ENCODE measurements at regions not wholly inside any gene's neighbourhood (a gene's known extent, or its start where the extent isn't known, plus 50 kb on each side); places are given as distances from the start of the nearest gene placed in this dataset.

DNA sequence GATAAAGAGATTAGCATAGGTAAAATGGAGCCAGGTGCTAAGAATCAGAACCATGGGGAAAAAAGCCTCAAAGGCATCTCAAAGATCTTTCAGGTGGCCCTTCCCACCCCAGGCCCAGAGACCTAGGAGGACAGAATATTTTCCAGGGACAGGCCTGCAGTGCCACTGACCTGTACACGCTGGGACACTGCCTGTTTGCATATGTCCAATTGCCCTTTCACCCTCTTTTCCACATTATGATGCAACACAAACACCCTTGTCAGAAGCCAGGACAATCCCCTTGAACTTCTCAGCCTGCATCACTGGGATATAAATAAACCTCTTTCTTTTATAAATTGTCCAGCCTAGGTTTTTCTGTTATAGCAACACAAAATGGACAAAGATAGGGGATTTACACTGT is 419.1 kb downstream of the TRIB2 start:
- DNase-seq, result no peak
- intact Hi-C loops (cut with DNase I), result no loop called here

- intact Hi-C loops (cut with DNase I), result no loop called here
- DNase-seq, result no peak
These were observed 420.9 kb downstream of the TRIB2 start for GRCh38 chr2:13137679-13138078.

DNA sequence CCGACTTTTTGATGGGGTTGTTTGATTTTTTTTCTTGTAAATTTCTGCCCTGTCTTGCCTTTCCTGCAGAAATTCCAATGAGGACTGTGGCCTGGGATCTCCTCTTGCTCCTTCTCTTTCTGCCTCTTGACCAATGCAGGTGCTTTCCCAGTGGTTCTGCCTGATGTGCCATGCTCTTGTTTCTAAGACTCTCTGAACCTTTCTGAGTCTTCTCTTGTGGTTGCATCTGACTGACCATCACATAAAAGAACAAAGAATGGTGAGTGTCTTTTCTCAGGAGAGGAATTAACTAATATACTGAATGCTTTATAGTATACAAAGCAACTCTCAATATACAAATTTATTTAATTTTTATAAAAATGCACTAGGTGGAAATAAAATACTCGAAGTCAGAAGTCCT is 424.6 kb downstream of the TRIB2 start:
- intact Hi-C loops (cut with DNase I), result no loop called here
- DNase-seq, result no peak

DNA sequence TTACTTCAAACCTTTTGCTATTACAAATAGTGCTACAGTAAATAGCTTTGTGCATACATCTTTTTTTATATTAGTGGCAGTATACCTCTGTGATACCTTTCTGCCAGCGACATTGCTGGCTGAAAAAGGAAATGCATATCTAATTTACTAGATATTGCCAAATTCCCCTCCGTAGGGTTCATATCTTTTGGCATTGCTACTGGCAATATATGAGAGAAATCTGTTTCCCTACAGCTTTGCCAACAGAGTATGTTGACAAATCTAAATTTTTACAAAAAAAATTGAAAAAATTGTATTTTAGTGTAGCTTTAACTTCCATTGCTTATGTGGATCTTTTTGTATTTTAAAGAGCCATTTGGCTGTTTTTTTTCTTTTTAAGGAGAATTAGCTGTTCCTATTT is 426.7 kb downstream of the TRIB2 start:
- intact Hi-C loops (cut with DNase I), result no loop called here
- DNase-seq, result no peak

DNA sequence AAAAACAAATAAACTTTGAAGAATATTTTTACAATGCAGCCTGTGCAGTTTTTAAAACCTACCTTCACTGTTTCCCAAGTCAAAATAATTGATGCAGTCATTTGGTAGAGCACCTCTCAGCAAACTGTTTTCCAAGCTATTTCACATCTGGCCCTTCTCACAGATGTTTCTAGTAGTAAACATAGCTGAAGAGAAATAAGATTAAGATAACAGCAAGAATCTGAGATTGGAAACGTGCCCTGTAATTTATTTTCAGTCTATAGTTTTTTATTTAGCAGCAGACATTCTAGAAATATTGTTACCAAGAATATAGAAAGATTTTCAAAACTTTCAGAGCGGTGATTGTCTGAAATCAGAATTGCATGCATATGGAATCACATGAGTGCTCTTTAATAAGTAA is 440.2 kb downstream of the TRIB2 start:
- no peak for DNase-seq
- intact Hi-C loops (cut with DNase I), result no loop called here

DNA sequence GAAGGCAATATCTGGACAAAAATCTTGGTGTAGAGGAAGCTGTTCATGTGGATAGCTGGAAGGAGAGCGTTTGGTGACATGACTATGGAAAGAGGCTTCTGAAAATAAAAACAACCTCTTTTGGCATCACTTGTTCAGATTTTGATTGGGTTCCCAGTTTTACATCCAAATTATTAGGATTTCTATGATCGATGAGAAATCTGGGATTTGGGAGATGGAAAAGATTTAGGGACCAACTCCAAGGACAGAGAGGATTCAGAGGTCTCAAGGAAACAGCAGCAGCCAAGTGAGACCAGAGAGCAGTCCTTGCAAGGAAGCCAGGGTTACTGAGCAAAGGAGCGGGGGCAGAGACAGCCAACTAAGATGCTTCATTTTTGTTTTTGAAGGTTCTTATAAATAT is 441.7 kb downstream of the TRIB2 start:
- intact Hi-C loops (cut with DNase I), result no loop called here
- DNase-seq, result no peak

DNA sequence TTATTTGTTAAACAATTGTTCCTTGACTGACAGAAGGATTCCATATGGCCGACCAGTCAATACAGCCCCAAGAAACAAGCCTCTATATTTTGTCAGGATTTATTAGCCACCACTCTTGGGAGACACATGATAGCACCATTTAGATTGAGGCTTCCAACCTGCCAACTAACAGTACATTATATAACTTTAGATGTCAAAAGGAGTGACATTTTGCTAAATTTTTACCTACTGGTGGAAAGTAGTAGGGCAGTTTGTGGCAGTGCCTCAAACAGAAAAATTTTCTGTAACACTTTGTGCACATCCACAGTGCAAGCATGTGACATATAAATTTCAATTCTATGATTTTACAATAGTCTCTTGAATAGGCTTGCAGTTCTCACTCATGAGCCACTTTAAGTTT is 464.0 kb downstream of the TRIB2 start:
- no peak for DNase-seq
- intact Hi-C loops (cut with DNase I), result no loop called here

- no peak for DNase-seq
- intact Hi-C loops (cut with DNase I), result no loop called here
These were observed 476.3 kb downstream of the TRIB2 start for GRCh38 chr2:13193075-13193474.

GRCh38 chr2:13193900-13194299 is 477.2 kb downstream of the TRIB2 start:
- intact Hi-C loops (cut with DNase I), result no loop called here
- DNase-seq, result no peak

GRCh38 chr2:13195270-13195669 is 478.5 kb downstream of the TRIB2 start:
- intact Hi-C loops (cut with DNase I), result no loop called here

DNA sequence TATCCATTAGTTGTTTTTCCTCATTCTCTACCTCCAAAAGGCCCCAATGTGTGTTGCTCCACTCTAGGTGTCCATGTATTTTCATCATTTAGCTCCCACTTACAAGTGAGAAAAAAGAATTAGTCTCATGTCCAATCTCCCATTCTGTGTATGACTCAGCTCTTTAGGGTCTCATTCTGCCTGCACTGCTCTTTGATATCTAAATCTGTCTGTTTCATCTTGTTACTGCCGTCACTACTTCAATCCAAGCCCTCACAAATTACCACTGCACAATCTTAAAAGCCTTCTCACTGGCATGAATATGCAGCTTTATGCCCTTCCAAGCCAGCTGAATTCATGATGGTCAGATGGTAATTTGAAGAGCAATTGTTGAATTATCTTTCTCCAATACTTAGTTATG is 480.5 kb downstream of the TRIB2 start:
- DNase-seq, result no peak
- intact Hi-C loops (cut with DNase I), result no loop called here

More at GRCh38 chr2:13195270-13195669, 478.5 kb downstream of the TRIB2 start:
- no peak for DNase-seq

DNA sequence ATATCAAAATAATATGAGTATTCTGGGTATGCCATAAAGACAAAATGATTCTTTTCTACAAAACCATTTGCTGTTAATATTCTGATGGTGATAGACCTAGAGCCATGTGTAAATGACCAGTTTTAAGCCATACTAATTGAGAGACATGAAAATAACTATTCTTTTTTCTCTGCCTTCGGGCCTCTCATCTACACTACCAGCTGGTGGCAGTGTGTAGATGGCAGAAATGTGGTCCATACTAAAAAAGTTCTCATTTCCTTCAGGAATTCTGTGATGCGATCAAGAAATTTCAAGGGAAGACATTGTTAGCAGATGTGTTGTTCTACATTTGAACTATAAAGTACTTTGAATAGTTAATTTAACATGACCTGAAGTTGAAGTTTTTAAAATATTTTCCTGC is 485.2 kb downstream of the TRIB2 start:
- no peak for DNase-seq
- intact Hi-C loops (cut with DNase I), result no loop called here

- no peak for DNase-seq
- intact Hi-C loops (cut with DNase I), result no loop called here
These were observed 495.4 kb downstream of the TRIB2 start for GRCh38 chr2:13212115-13212514.

- intact Hi-C loops (cut with DNase I), result no loop called here
These were observed 501.5 kb downstream of the TRIB2 start for GRCh38 chr2:13218205-13218604.

GRCh38 chr2:13227578-13227977 is 510.8 kb downstream of the TRIB2 start:
- peak in 2 of 10 donors; percentile 57 to 70 for DNase-seq
- intact Hi-C loops (cut with DNase I), result no loop called here

More at GRCh38 chr2:13218205-13218604, 501.5 kb downstream of the TRIB2 start:
- DNase-seq, result no peak

- DNase-seq, result no peak
- intact Hi-C loops (cut with DNase I), result no loop called here
These were observed 513.5 kb downstream of the TRIB2 start for GRCh38 chr2:13230221-13230620.

- no peak for DNase-seq
These were observed 523.3 kb downstream of the TRIB2 start for GRCh38 chr2:13240061-13240460.

GRCh38 chr2:13240789-13241487 is 524.2 kb downstream of the TRIB2 start:
- no peak for DNase-seq
- intact Hi-C loops (cut with DNase I), result no loop called here

More at GRCh38 chr2:13240061-13240460, 523.3 kb downstream of the TRIB2 start:
- intact Hi-C loops (cut with DNase I), result no loop called here

- DNase-seq, result no peak
These were observed 535.9 kb downstream of the TRIB2 start for GRCh38 chr2:13252615-13253014.

GRCh38 chr2:13255485-13255884 is 538.7 kb downstream of the TRIB2 start:
- DNase-seq, result no peak
- intact Hi-C loops (cut with DNase I), result no loop called here

More at GRCh38 chr2:13252615-13253014, 535.9 kb downstream of the TRIB2 start:
- intact Hi-C loops (cut with DNase I), result no loop called here

DNA sequence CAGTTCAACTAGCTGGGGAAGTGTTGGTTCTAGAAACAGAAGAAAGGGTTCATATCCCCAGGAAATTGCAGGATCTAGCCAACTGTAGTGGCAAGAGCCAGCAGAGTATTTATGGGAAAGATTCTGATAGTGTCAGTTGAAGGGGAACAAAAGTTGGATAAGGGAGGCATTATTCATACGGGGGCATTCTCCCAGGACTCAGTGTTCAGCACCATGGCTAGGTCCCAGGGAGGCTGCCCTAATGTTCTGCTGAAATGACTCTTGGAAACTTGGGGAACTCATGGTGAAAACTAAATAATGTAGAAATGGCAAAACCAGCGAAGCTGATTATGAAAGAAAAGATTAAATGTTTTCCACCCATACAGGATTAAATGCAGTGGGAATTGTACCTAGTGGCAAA is 543.7 kb downstream of the TRIB2 start:
- intact Hi-C loops (cut with DNase I), result no loop called here
- DNase-seq, result no peak

- intact Hi-C loops (cut with DNase I), result no loop called here
- no peak for DNase-seq
These were observed 549.4 kb downstream of the TRIB2 start for GRCh38 chr2:13266166-13266565.

DNA sequence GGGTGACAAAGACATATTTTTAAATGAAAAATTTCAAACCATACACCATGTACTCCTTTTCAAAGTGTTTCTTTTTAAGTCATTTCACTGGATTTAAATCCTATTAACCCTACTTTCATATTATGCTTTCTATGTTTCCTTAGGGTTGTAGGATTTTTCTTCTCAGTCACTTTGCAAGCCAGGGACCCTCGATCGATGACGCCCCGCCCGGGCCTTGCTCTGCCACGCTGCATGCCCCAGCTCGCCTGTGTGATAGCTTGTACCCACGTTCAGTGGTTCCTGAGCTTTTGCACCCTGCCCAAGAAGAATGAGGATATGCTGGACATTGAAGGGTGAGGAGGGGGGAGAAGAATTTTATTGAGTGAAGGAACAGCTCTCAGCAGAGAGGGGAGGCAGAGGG is 568.0 kb downstream of the TRIB2 start:
- intact Hi-C loops (cut with DNase I), result no loop called here
- DNase-seq, result peak in 3 of 10 donors; percentile 46 to 58 (median 50)

Measured in posterior cingulate gyrus (tissue), 11 donors.